ENCODE measurements at regions not wholly inside any gene's neighbourhood (a gene's known extent, or its start where the extent isn't known, plus 50 kb on each side); places are given as distances from the start of the nearest gene placed in this dataset.

DNA sequence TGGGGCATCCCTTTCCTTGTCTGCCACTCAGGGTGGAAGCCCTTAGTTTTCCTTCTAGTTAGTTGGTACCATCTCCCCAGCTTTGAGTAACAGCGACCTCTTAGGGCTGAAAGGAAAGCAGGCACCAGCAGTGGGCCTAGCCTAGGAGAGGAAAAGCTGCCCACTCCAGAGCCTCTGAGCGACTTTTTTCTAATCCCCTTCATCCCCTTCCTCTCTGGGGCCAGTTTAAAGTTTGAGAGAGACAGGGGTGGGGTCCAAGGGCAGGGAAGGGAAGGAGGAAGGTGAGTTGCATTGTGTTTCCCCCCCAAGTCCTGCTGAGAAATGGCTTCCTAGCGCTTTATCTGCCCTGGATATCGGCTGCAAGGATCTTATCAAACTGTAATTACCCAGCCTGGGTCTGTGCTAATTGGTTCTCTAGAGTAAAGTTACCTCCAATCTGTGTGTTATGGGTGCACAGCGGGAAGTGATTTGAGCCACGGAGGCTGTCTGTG is 573.9 kb upstream of the CADM1 start:
- no peak for DNase-seq (ENCODE audit: low read depth)

DNA sequence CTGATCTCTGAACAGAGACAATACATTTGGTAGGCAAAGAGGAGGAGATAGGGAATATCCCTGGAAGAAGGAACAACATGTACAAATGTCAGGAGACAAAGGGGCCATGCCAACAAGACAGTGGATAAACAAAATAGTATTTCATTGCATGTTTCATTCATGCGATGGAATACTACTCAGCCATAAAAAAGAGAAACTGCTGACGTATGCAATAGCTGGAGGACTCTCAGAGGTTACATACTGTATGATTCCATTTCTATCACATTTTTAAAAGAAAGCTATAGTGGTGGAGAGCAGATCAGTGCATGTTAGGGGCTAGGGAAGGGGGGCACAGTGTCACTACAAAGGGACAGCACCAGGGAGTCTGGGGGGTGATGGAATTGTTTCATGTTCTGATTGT is 572.9 kb upstream of the CADM1 start:
- DNase-seq (ENCODE audit: low read depth), result no peak

DNA sequence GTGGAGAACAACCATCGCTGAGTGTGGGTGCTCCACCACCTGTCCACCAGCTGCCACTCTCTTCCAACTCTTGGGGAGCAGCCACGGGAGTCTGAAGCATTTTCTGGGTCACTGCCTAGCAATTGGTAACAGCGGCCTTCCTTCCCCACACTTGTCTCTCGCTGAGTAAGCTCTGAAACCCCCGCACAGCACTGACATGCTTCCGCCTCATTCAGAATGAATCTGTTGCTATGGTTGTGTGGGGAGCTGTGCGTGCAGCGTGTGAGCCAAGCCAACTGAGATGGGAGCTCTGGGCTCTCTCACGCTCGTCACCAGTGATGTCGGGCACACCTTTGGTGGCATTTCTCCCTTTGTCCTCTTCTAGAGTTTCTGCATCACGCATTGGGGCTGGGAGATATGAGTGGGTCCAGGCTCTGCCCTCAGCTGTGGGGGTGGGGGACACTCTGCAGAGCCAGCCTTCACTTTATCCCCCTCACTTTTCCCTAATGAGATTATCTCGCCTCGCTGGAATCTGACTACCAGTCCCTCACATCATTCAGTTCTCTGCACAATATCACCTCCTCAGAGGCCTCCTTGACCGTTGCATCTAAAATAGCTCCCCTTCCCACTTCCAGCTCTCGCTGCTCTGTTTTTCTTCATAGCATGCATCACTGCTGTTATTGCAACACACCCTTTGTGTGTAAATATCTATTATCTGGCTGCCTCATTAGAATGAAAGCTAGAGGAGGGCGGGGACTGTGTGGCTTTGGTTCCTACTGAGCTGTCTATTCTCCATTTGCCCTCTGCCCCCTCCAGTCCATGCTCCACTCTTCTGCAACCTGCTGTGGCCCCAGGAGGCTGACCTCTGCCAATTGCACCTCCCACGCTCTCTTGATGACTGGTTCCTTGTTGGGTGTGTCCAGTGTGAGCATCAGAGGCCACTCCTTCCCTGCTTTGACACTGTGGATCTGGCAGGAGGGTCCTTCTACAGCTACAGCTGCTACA is 569.9 kb upstream of the CADM1 start:
- no peak for DNase-seq (ENCODE audit: low read depth)

DNA sequence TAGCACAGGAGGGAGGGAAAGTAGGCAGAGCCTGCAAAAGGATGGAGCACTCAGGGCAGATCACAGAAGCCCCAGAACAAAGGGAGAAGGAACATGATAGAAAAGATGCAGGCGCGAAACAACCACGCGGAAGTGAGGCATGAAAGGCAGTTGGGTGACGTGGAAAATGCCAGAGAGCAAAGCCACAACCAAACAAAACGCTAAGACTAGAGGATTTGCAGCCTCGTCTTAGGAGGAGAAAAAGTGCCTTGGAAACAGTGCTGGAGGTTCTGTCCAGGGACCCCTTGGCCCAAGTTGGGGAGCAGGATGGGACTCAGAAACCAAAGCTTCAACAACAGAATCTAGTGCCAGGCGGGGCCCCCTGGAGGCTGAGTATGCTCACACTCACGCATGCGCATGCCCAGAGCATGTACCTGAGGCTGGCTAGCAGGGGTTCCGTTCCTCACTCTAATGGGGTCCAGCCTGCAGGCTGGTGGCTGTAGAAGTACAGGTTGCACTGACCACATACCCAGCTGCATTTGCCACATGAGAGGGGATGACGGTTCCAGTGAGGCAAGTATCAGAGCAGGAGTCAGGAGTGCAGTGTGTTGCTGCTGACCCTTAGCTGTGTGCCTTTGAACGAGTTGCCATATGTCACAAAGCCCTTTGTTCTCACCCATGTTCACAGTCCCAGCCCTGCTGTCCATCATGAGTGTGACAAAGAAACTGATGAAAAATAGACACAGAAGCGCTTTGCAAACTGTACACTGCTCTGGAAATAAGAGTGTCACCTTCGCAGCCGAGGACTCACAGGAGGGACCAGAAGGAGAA is 568.6 kb upstream of the CADM1 start:
- no peak for DNase-seq (ENCODE audit: low read depth)

GRCh38 chr11:116072133-116072532 is 567.9 kb upstream of the CADM1 start:
- DNase-seq (ENCODE audit: low read depth), result no peak

DNA sequence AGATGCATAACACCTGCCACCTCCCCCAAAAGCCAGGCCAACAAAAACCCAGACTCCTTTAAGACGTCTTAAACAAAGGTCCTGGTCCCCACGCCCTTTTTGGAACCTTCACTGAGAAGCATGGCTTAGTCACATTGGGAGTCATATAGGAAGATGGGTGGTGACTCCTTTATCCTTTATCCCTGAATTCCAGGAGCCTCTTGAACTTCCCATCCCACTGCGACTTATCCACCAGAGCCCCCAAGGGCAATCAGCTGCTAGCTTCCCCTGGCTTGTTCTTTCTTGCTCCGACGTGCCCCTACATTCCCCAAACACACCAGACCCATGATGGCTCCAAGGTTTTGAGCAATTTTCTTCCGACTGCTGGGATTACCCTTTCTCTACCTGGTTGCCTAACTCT is 567.0 kb upstream of the CADM1 start:
- no peak for DNase-seq (ENCODE audit: low read depth)

- DNase-seq (ENCODE audit: low read depth), result no peak
Measured at GRCh38 chr11:116070520-116070919, 566.3 kb upstream of the CADM1 start.

DNA sequence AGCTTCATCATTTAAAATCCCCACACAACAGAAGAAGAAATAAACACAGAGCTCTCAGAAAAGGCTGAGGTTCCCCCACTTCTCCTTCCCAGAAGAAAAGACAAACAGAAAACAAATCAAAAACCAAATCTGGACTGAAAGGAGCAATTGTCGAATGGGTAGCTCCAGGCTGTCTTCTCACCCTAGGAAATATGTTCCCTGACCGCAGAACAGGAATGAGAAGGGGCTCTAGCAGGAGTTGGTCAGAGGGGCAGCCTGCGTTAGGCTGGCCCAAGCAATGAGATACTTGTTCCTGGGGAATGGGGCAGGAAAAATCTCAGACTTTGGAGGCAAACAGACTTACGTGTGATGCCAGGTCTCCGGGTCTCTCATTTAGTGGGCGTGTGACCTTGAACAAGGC is 562.6 kb upstream of the CADM1 start:
- no peak for DNase-seq (ENCODE audit: low read depth)

- DNase-seq (ENCODE audit: low read depth), result no peak
Measured at GRCh38 chr11:116065986-116066385, 561.8 kb upstream of the CADM1 start.

GRCh38 chr11:116065191-116065895 is 561.1 kb upstream of the CADM1 start:
- DNase-seq (ENCODE audit: low read depth), result no peak

- no peak for DNase-seq (ENCODE audit: low read depth)
Measured at GRCh38 chr11:116062490-116063171, 558.4 kb upstream of the CADM1 start.

DNA sequence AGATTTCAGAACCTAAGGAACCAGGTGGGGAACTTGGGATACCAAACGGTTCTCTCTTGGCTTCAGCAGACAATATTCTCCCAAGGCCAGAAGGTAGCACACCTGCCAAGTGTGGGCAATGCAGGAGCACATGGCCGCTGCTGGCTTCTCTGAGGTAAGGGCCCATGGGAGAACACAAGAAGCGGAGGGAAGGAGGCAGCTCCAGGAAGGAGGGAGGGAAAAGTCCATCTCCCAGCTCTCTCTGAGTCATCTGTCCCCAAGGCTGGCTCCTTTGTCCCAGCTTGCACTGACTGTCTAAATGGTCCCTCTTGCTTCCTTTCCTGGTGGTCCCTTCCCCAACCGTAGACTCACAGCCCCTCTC is 557.9 kb upstream of the CADM1 start:
- no peak for DNase-seq (ENCODE audit: low read depth)

- no peak for DNase-seq (ENCODE audit: low read depth)
Measured at GRCh38 chr11:116061322-116061721, 557.1 kb upstream of the CADM1 start.

GRCh38 chr11:116059919-116060318 is 555.7 kb upstream of the CADM1 start:
- DNase-seq (ENCODE audit: low read depth), result no peak

- no peak for DNase-seq (ENCODE audit: low read depth)
Measured at GRCh38 chr11:116057000-116057399, 552.8 kb upstream of the CADM1 start.

DNA sequence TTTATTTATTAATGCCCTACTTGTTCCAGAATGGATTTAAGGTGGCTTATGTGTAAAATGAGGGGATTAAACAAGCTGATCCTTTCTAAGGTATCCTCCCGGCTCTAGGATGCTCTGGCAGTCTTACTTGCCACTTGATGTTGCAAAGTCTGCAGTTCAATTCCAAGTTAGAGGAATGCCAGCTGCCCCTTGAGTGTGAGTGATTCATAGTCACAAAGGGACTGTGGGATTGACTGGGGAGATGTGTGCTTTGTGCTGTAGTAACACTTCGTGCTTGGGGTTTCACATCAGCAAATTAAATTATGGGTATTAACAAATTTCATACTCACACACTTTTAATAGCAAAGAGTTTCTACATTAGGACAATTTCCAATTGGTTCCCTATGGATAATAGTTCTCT is 550.8 kb upstream of the CADM1 start:
- no peak for DNase-seq (ENCODE audit: low read depth)

DNA sequence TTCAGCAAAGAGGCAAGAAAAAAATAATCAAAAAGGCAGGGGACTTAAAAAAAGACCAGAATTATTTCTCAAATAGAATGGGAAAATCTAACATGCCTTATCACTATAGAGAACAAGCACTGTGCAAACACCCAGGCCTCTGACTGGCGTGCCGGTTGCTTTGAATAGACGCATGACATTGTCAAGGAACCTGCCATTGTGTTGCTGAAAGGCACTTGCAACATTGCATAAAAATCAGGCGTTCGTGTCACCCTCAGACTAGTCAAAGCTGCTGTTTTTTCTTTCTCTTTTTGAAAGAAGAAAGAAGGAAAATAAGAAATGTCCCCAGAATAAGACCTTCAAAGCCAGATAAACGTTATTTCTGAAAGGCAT is 549.3 kb upstream of the CADM1 start:
- no peak for DNase-seq (ENCODE audit: low read depth)

GRCh38 chr11:116052603-116053547 is 548.7 kb upstream of the CADM1 start:
- DNase-seq (ENCODE audit: low read depth), result no peak

GRCh38 chr11:116051494-116051893 is 547.3 kb upstream of the CADM1 start:
- DNase-seq (ENCODE audit: low read depth), result no peak

DNA sequence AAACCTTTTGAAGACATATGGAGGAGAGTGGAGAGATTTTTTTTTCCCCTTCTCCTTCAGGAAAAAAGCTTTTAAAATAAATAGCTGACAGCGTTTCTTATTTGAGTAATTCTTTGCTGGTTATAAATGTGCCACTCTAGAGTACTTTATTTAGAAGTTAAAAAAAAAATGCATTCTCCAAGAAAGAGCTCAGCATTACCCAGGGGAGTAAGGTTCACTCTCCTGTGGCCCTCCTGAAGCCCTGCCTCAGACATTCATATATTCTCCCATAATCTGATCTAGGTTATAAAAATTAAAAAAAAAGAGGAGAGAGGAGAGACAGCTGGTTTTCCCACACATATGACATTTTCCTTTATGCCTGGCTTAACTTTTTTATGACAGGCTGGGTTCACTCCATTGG is 545.2 kb upstream of the CADM1 start:
- DNase-seq (ENCODE audit: low read depth), result no peak

DNA sequence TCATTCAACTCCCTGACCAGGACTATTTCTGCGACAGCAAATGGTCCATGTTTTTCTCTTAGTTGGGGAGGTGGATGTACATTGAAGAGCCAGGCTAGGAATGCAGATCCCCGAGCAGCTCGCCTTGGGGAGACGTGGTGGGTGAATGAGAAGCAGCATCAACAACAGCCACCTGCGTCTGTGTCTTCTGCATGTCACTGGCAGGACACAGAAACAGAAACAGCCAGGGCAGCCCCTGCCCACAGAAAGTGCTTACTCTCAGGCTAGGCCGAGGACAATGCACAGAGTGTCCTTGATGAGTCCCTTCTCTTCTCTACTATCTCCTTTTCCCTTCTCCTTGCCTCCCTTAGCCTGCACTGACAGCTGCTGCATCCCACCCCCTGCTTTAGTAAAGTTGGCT is 541.9 kb upstream of the CADM1 start:
- no peak for DNase-seq (ENCODE audit: low read depth)
